GM21717 (cell line): ENCODE measurements at regions not wholly inside any gene's neighbourhood (a gene's known extent, or its start where the extent isn't known, plus 50 kb on each side); places are given as distances from the start of the nearest gene placed in this dataset.

Experiments used
- ATAC-seq: cut with Tn5 transposase; IDR thresholded peaks from one replicate; pipeline ENCODE4 v1.9.1; 2021; ENCODE audit warnings: mild to moderate bottlenecking, moderate library complexity; ENCODE audit not compliant: unreplicated experiment

- ATAC-seq: no peak
These were observed 106.9 kb downstream of the TLE3 start for GRCh38 chr15:69990566-69991421.

- ATAC-seq: no peak
These were observed 106.2 kb downstream of the TLE3 start for GRCh38 chr15:69991551-69991980.

DNA sequence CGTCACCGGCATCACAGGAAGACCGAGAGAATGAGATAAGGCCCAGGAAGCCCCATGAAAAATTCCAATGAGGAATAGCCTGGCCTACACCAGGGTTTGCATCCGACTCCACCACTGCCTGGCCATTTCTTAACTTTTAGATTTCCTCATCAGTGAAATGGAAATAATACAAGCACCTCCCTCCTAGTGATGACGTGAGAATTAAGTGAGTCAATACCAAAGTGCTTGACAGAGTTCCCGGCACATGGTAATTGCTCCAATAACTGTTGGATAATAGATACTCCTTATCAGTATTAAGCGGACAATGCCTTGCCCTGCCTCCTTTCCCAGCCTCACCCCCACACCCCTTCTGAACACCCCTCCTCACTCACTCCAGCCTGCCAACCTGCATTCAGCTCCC is 105.4 kb downstream of the TLE3 start:
- ATAC-seq: no peak

- ATAC-seq: no peak
These were observed 103.1 kb downstream of the TLE3 start for GRCh38 chr15:69994429-69995205.

GRCh38 chr15:69996321-69997160 is 101.2 kb downstream of the TLE3 start:
- no peak for ATAC-seq

DNA sequence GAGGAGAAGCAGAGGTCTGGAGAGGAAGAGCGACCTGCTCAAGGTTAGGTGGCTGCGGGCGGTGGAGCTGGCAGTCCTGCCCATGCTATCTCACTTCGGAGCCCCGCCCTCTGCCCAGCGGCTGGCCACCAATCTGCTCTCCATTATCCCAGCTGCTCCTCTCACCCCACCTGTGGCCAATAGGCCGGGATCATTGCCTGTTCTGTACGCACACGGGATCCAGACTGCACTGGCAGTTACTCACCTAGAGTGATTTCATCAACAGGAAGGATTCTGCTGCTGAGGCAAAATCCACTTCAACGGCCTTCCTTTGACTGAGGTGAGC is 100.6 kb downstream of the TLE3 start:
- ATAC-seq: no peak
